ENCODE measurements at regions not wholly inside any gene's neighbourhood (a gene's known extent, or its start where the extent isn't known, plus 50 kb on each side); places are given as distances from the start of the nearest gene placed in this dataset.

GRCh38 chr4:151473521-151474097, 64.6 kb downstream of the FHIP1A start:
- TF ChIP-seq POLR2A (IDR thresholded peaks at IDR 0.05) (no peak), CTCF (IDR thresholded peaks at IDR 0.05) (no peak)
